Aorta (tissue), 5 donors: ENCODE measurements at regions not wholly inside any gene's neighbourhood (a gene's known extent, or its start where the extent isn't known, plus 50 kb on each side); places are given as distances from the start of the nearest gene placed in this dataset.

ENCODE experiments used
- ATAC-seq: fragments of 200-7000 bp; cut with Tn5 transposase; one replicate; pipeline ENCODE4 v1.9.1; 2022; ENCODE audit warnings: moderate library complexity; ENCODE audit not compliant: low FRiP score
- DNase-seq, 2 donors: peaks; one replicate each; pipeline ENCODE4 v3.0.0-alpha.2; 2020
- H3K27ac ChIP-seq, 2 donors: one replicate each; pipeline ENCODE4 v1.5.1; 2013; ENCODE audit warnings: low read length in 2 of 2, mild to moderate bottlenecking in 2 of 2, moderate library complexity in 2 of 2, control low read depth in 1 of 2, inconsistent platforms in 1 of 2, low read depth in 1 of 2
- H3K27me3 ChIP-seq, 2 donors: one replicate each; pipeline ENCODE4 v1.6.1; 2013; ENCODE audit warnings: control low read depth in 1 of 2, low read length in 1 of 2, mild to moderate bottlenecking in 1 of 2, moderate library complexity in 1 of 2; ENCODE audit not compliant: insufficient read depth in 2 of 2, control insufficient read depth in 1 of 2
- H3K36me3 ChIP-seq, 2 donors: one replicate each; pipeline ENCODE4 v1.6.1; 2013; ENCODE audit warnings: control low read depth in 1 of 2, low read length in 1 of 2, mild to moderate bottlenecking in 1 of 2; ENCODE audit not compliant: insufficient read depth in 2 of 2, control insufficient read depth in 1 of 2
- H3K4me1 ChIP-seq, 2 donors: one replicate each; pipeline ENCODE4 v1.6.1; 2013; ENCODE audit warnings: low read length in 2 of 2, control low read depth in 1 of 2, mild to moderate bottlenecking in 1 of 2, moderate library complexity in 1 of 2; ENCODE audit not compliant: insufficient read depth in 2 of 2, control insufficient read depth in 1 of 2
- H3K4me3 ChIP-seq, 2 donors: one replicate each; pipeline ENCODE4 v1.5.1; 2013; ENCODE audit warnings: low read length in 2 of 2, control low read depth in 1 of 2, mild to moderate bottlenecking in 1 of 2
- H3K9me3 ChIP-seq: one replicate; pipeline ENCODE4 v1.6.1; 2013; ENCODE audit warnings: mild to moderate bottlenecking, low read length; ENCODE audit not compliant: control insufficient read depth
- WGBS, 2 donors: extraction: QIAGEN DNeasy Blood & Tissue Kit; methylation state at CpG; one replicate each; pipeline ENCODE4 v1.1.7; 2013; 5-methylcytosine and 5-hydroxymethylcytosine counted together
- intact Hi-C, 2 donors: fragments of 100-400 bp; cut with DNase I; formaldehyde crosslinking; loops; one replicate each; pipeline versions ENCODE4 v1.14.2 to v1.15.0; 2022
- donor health status: healthy with polysubstance abuse.
- donor health status: Bipolar disorder and iron deficiency.
- donor health status: DM: no; HTN: no; CAD: no.
- donor health status: DM: no; HTN: no; CAD: no.
- donor health status: DM: yes; HTN: yes; CAD: no.

DNA sequence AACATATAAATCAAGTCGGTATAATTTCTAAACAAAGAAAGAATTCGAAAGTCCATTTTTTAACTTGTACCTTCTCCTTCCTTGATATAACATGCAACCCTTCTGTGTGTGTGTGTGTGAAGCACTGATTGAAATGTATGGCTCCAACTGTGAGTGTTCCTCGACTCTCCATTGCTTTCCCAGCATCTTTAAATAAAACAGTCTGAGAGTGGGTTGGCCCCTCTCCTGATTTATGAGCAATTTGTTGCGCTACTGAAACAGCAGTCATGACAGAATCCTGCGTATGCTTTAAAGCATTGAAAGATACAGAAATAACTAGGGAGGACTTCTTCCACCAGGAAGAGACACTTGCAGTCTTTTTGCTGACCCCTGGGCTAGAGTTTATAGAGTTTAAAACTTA lies 340.0 kb upstream of the SATB1 start:
- no peak for DNase-seq
- 6 to 35% methylated on average over 5 of the region's 5 CpGs for WGBS, 2 donors
- Histone ChIP-seq H3K9me3 (no peaks in the 10 kb centered on the region), H3K4me1 (no peaks in the 10 kb centered on the region), H3K4me3 (no peak overlapping the region), H3K27me3 (no peaks in the 10 kb centered on the region), H3K27ac (no peak overlapping the region), H3K36me3 (no peaks in the 10 kb centered on the region)
- ATAC-seq, result no peak
- intact Hi-C loops, result no loop called here

DNA sequence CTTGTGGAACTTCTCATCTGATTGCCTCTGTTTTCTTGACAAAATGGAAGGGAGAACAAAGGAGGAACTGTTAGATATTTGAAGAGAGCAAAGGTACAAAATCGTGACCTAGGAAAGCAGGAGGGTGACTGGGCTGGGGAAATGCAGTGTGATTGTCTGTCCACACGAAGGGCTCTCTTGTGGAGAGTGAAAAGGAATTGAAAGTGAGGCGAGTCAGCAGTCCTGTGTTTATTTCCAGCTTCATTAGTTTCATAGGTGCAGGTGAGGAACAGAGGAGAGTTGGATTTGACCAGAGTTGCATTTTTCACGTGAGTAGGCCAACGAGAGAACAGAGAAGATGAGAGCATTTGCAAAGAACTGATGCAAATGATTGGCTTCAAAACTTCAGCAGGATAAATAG lies 336.4 kb upstream of the SATB1 start:
- intact Hi-C loops, result no loop called here

DNA sequence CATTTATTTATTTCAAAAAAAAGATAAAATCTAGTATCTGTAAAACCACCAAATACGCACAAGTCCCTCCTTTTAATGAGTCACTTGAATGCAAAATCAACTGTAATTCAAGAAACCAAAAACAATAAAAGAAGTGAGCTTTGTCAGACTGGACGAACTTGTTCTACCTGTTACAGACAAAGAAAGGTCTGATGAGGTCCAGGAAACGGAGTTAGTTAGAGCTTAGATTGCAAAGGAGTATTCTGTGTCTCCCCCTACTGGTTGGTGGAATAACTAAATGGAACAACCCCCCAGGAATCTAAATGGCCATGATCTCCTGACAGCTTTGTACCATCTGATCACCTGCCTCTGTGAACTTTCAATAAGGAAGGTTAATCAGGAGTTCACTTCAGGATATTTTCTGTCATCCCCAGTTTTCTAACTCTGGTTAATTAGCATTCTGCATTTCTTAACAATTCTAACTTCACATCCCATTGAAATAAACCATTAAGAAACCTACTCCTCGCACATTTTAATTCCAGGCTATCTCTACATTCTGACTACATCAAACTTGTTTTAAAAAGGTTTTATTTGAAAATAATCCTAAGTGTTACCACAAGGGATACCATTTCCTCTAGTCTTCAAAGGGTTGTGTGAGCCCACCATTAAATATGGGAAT lies 333.0 kb upstream of the SATB1 start:
- Histone ChIP-seq H3K4me1 (no peaks in the 10 kb centered on the region), H3K9me3 (no peaks in the 10 kb centered on the region), H3K4me3 (no peak overlapping the region), H3K27ac (no peak overlapping the region), H3K27me3 (no peaks in the 10 kb centered on the region), H3K36me3 (no peaks in the 10 kb centered on the region)
- ATAC-seq, result no peak
- 46 to 47% methylated on average over 4 of the region's 4 CpGs for WGBS, 2 donors
- intact Hi-C loops, result no loop called here
- no peak for DNase-seq

More for the DNA sequence above, 336.4 kb upstream of the SATB1 start:
- Histone ChIP-seq H3K27ac (no peak overlapping the region), H3K9me3 (no peaks in the 10 kb centered on the region), H3K27me3 (no peaks in the 10 kb centered on the region), H3K4me1 (no peaks in the 10 kb centered on the region), H3K36me3 (no peaks in the 10 kb centered on the region), H3K4me3 (no peak overlapping the region)
- ATAC-seq (no peak), DNase-seq (no peak)
- WGBS, 2 donors, result 60 to 61% methylated on average over 4 to 5 of the region's 5 CpGs

DNA sequence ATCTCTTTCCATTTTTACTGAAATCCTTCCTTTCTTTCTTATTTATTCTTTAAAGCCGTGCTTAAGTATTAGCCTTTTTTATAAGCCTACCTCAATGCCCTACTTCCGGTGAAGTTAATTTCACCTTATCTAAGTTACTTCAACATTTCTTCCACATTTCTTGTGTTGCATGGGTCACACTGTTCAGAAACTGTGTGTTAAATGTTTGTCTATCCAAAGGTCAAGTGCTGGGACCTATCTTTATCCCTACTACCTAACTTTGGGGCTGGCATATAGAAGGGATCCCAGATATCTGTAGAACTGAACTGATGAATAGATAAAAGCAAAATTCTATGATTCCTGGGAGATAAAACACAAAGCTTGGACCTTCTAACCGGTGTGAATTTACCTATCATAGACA lies 332.3 kb upstream of the SATB1 start:
- Histone ChIP-seq H3K4me1 (no peaks in the 10 kb centered on the region), H3K4me3 (no peak overlapping the region), H3K27ac (no peak overlapping the region), H3K36me3 (no peaks in the 10 kb centered on the region), H3K27me3 (no peaks in the 10 kb centered on the region), H3K9me3 (no peaks in the 10 kb centered on the region)
- 85 to 86% methylated on average over 3 of the region's 3 CpGs for WGBS, 2 donors
- DNase-seq (no peak), ATAC-seq (no peak)
- intact Hi-C loops, result no loop called here

DNA sequence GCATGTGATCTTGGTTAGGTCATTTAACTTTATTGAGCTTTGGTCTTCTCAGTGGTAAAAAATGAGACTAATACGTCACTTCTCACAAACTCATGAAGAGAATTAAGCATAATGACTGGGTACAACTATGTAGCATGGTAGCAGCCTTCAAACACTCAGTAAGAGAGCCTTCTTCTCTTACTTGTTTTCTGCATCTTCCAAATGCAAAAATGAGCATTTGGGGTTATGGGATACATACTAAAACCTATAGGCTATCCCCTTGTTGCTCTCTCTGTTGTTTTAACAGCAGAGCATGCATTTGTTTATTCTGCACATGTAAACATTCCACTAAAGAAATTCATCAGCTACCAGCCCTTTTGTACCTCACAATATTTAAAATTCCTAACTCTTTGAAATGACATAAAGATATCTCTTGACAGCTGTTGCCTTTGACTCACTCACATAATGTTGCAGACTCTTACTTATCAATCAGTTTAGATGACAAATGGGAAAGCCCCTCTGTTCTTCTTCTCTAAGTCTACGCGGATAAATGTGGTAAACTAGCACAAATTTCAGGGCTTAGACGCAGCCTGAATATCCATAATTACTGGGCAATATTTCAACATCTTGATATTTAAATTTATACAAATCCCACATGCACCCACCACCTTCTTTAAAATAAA lies 327.3 kb upstream of the SATB1 start:
- intact Hi-C loops, result no loop called here
- no peaks in the 10 kb centered on the region for H3K9me3 ChIP-seq
- WGBS, 2 donors, result 72 to 82% methylated on average over 4 of the region's 4 CpGs

DNA sequence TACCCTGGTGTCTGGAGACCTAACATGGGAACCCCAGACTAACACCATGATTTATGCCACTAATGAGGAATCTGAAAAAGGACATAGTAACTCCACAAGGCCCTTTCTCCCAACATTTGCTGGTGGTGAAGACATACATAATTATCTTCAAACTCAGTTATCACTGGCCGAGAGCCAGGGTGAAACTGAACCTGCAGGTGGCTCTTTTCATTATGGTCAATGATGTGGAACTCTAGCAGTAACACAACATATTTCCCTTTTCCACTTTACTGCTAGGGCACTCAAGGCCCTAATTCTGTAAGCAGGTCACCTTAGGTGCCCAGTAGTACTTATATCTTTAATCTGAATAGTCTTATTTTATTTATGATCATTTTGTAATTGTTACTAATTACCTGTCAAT lies 326.4 kb upstream of the SATB1 start:
- Histone ChIP-seq H3K9me3 (no peaks in the 10 kb centered on the region), H3K36me3 (no peaks in the 10 kb centered on the region), H3K4me3 (no peak overlapping the region), H3K4me1 (no peaks in the 10 kb centered on the region), H3K27ac (no peak overlapping the region), H3K27me3 (no peaks in the 10 kb centered on the region)
- intact Hi-C loops, result no loop called here
- no peak for DNase-seq
- no peak for ATAC-seq
- WGBS, 2 donors, result 60 to 66% methylated on average over 1 of the region's 1 CpG

More for the DNA sequence above, 327.3 kb upstream of the SATB1 start:
- no peak for DNase-seq
- Histone ChIP-seq H3K27ac (no peak overlapping the region), H3K27me3 (no peaks in the 10 kb centered on the region), H3K4me1 (no peaks in the 10 kb centered on the region), H3K4me3 (no peak overlapping the region), H3K36me3 (no peaks in the 10 kb centered on the region)
- ATAC-seq, result no peak

DNA sequence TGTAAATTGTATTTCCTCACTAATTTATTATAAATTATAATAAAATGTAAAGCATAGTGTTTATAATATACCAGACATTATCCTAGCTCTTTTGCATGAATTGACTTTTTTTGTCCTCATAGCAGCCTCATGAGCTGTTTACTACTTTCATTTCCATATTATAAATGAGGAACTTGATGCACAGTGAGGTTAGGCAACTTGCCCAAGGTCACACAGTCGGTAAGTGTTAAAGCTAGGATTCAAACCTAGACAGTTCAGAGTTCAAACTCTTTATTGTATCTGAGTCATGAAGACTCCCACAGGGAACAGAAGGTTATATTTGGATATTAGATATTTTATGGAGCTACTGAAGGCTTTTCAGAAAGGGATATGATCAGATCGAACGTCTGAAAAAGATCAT lies 322.2 kb upstream of the SATB1 start:
- 60 to 74% methylated on average over 3 of the region's 3 CpGs for WGBS, 2 donors
- peak in 1 of 2 donors; percentile 52 for DNase-seq
- Histone ChIP-seq H3K4me1 (no peaks in the 10 kb centered on the region), H3K27ac (no peak overlapping the region), H3K36me3 (no peaks in the 10 kb centered on the region), H3K27me3 (no peaks in the 10 kb centered on the region), H3K9me3 (no peaks in the 10 kb centered on the region), H3K4me3 (no peak overlapping the region)
- intact Hi-C loops, result no loop called here
- no peak for ATAC-seq

DNA sequence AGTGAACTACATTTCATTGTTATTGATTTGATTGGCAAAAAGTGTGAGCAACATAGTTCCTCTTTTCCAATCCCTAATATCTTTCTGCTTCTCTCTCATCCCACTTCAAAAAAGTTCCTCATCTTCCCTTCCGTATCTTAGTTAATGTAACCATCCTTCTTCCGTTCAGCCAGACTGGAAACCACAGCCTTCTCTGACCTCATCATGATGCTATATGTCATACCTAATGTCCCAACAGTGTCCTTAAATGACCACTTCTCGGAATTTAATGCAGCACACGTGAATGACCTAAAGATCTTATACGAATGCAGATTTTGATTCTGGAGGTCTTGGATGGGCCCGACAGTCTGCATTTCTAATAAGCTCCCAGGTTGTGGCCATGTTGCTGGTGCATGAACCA lies 320.3 kb upstream of the SATB1 start:
- ATAC-seq, result no peak
- intact Hi-C loops, result no loop called here
- Histone ChIP-seq H3K9me3 (no peaks in the 10 kb centered on the region), H3K27me3 (no peaks in the 10 kb centered on the region), H3K36me3 (no peaks in the 10 kb centered on the region), H3K27ac (no peak overlapping the region), H3K4me3 (no peak overlapping the region), H3K4me1 (no peaks in the 10 kb centered on the region)
- no peak for DNase-seq
- WGBS, 2 donors, result 81 to 87% methylated on average over 6 of the region's 6 CpGs

DNA sequence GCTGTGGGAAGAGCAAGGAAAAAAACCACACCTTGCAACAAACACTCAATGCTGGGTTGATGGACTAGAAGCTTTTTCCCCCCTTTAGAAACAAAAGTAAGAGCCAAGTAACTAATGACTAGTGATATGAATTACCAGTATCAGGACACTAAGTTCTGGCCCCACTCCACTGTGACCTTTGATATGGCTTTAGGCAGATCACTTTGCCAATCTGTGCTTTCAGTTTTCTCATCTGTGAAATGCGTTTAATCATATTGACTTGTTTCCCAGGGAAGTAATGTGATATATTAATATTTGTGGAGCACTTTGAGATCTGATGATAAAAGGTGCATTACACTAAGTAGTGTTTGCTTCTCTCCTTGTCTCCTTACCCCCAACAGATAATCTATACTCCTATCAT lies 319.3 kb upstream of the SATB1 start:
- no peaks in the 10 kb centered on the region for H3K36me3 ChIP-seq
- no peaks in the 10 kb centered on the region for H3K9me3 ChIP-seq
- H3K4me1 ChIP-seq, result no peaks in the 10 kb centered on the region
- no peaks in the 10 kb centered on the region for H3K27me3 ChIP-seq
- H3K27ac ChIP-seq, result no peak overlapping the region
- WGBS, 2 donors, result 70 to 80% methylated on average over 1 of the region's 1 CpG
- DNase-seq, result no peak
- H3K4me3 ChIP-seq, result no peak overlapping the region
- no peak for ATAC-seq
- intact Hi-C loops, result no loop called here
